HG03175 (cell line): ENCODE measurements at regions not wholly inside any gene's neighbourhood (a gene's known extent, or its start where the extent isn't known, plus 50 kb on each side); places are given as distances from the start of the nearest gene placed in this dataset.
"Not testable (repeated sequence)": the region's sequence is repeated elsewhere in the genome, so short reads cannot be mapped to it uniquely, and the experiment has no call there.

Experiments used
- ATAC-seq: cut with Tn5 transposase; IDR thresholded peaks from one replicate; pipeline ENCODE4 v1.9.1; 2021; ENCODE audit warnings: mild to moderate bottlenecking, moderate library complexity; ENCODE audit not compliant: unreplicated experiment

- no peak for ATAC-seq
These were observed 1361.3 kb downstream of the UQCRFS1 start for GRCh38 chr19:27851543-27852060.

GRCh38 chr19:27851002-27851481 is 1361.9 kb downstream of the UQCRFS1 start:
- ATAC-seq, result no peak

- no peak for ATAC-seq
These were observed 1366.0 kb downstream of the UQCRFS1 start for GRCh38 chr19:27846944-27847343.

- no peak for ATAC-seq
These were observed 1368.7 kb downstream of the UQCRFS1 start for GRCh38 chr19:27844261-27844660.

- ATAC-seq, result no peak
These were observed 1369.1 kb downstream of the UQCRFS1 start for GRCh38 chr19:27843861-27844260.

GRCh38 chr19:27833031-27833430 is 1379.9 kb downstream of the UQCRFS1 start:
- no peak for ATAC-seq

- no peak for ATAC-seq
These were observed 1384.1 kb downstream of the UQCRFS1 start for GRCh38 chr19:27828829-27829228.

GRCh38 chr19:27824108-27824507 is 1388.8 kb downstream of the UQCRFS1 start:
- no peak for ATAC-seq

- ATAC-seq, result no peak
These were observed 1390.6 kb downstream of the UQCRFS1 start for GRCh38 chr19:27822336-27822735.

- no peak for ATAC-seq
These were observed 1391.4 kb downstream of the UQCRFS1 start for GRCh38 chr19:27821418-27822018.

- no peak for ATAC-seq
These were observed 1397.0 kb downstream of the UQCRFS1 start for GRCh38 chr19:27815985-27816384.

GRCh38 chr19:27814834-27815233 is 1398.1 kb downstream of the UQCRFS1 start:
- ATAC-seq, result not testable (repeated sequence)

GRCh38 chr19:27814274-27814673 is 1398.7 kb downstream of the UQCRFS1 start:
- not testable (repeated sequence) for ATAC-seq

GRCh38 chr19:27806471-27807070 is 1406.4 kb downstream of the UQCRFS1 start:
- ATAC-seq, result no peak

- no peak for ATAC-seq
These were observed 1407.1 kb downstream of the UQCRFS1 start for GRCh38 chr19:27805848-27806247.

- ATAC-seq, result not testable (repeated sequence)
These were observed 1410.7 kb downstream of the UQCRFS1 start for GRCh38 chr19:27802293-27802692.

- ATAC-seq, result no peak
These were observed 1416.4 kb downstream of the UQCRFS1 start for GRCh38 chr19:27796540-27796939.

GRCh38 chr19:27796073-27796472 is 1416.9 kb downstream of the UQCRFS1 start:
- no peak for ATAC-seq

GRCh38 chr19:27795369-27795768 is 1417.6 kb downstream of the UQCRFS1 start:
- no peak for ATAC-seq

GRCh38 chr19:27794494-27795042 is 1418.4 kb downstream of the UQCRFS1 start:
- ATAC-seq, result peak; percentile 19

GRCh38 chr19:27793644-27794493 is 1419.1 kb downstream of the UQCRFS1 start:
- ATAC-seq, result peak; percentile 91
